ENCODE measurements at regions not wholly inside any gene's neighbourhood (a gene's known extent, or its start where the extent isn't known, plus 50 kb on each side); places are given as distances from the start of the nearest gene placed in this dataset.

DNA sequence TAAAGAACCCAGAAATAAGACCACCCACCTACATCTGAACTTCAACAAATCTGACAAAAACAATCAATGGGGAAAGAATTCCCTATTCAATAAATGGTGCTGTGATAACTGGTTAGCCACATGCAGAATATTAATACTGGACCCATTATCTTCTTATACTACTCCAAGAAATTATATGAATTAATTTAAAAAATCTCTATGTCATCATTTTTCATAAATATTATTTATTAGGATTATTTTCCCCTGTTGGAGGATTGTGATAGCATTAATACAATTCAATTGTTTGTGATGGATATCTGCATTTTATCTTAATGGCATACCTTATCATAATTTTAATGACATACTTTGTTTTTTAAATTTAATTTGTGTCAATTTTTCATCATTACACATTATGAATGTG lies 682.2 kb upstream of the CTNND2 start:
- TF ChIP-seq, protein P1, sequence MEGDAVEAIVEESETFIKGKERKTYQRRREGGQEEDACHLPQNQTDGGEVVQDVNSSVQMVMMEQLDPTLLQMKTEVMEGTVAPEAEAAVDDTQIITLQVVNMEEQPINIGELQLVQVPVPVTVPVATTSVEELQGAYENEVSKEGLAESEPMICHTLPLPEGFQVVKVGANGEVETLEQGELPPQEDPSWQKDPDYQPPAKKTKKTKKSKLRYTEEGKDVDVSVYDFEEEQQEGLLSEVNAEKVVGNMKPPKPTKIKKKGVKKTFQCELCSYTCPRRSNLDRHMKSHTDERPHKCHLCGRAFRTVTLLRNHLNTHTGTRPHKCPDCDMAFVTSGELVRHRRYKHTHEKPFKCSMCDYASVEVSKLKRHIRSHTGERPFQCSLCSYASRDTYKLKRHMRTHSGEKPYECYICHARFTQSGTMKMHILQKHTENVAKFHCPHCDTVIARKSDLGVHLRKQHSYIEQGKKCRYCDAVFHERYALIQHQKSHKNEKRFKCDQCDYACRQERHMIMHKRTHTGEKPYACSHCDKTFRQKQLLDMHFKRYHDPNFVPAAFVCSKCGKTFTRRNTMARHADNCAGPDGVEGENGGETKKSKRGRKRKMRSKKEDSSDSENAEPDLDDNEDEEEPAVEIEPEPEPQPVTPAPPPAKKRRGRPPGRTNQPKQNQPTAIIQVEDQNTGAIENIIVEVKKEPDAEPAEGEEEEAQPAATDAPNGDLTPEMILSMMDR (conservative IDR thresholded peaks at IDR 0.05 in 1 of 2, IDR thresholded peaks at IDR 0.05 in 1 of 2; ENCODE audit: low read depth in 1 of 2, low read length in 2 of 2), result no peak
- no peak for TF ChIP-seq EZH2 (IDR thresholded peaks at IDR 0.05; ENCODE audit: low read length, missing control alignments)

All from fibroblast of lung (primary cell).